Adrenal gland (tissue), 5 donors: ENCODE measurements at regions not wholly inside any gene's neighbourhood (a gene's known extent, or its start where the extent isn't known, plus 50 kb on each side); places are given as distances from the start of the nearest gene placed in this dataset.

Source experiments
- POLR2A ChIP-seq, 2 donors: fragments of 450-650 bp; IDR thresholded peaks; one replicate each; pipeline ENCODE4 v1.6.1; 2017; ENCODE audit warnings: antibody characterized with exemption in 2 of 2, mild to moderate bottlenecking in 2 of 2, moderate library complexity in 1 of 2
- TF ChIP-seq, protein P1 (sequence below), 6 experiments: fragments of 450-650 bp in 4 of 6; fragments of 200-600 bp in 2 of 6; sonication (generic) in 1 of 6; IDR thresholded peaks; 1 replicate in 5 of 6; 2 replicates in 1 of 6; pipeline versions ENCODE4 v1.5.1 to v1.8.0; 2016 to 2021; ENCODE audit warnings: antibody characterized with exemption in 6 of 6, mild to moderate bottlenecking in 2 of 6, moderate library complexity in 1 of 6
- donor health status: DM: no; HTN: no; CAD: no.

DNA sequence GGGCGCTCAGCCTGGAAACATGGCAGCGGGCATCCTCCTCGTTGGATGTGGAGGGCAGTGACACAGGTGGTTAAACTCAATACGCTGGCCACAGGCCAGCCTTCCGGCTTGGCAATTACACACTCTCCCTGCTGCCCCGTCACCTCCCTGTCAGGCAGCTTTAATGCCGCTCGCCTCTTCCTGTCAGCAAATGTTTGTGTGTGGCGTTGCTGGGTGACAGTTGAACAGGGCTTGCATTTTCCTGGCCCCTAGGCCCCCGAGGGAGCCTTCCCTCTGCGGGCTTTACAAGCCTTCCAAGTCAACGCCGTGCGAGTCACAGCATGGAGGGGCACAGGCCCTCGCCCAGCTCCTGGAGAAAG, 620.0 kb downstream of the BCOR start:
- TF ChIP-seq, protein P1, sequence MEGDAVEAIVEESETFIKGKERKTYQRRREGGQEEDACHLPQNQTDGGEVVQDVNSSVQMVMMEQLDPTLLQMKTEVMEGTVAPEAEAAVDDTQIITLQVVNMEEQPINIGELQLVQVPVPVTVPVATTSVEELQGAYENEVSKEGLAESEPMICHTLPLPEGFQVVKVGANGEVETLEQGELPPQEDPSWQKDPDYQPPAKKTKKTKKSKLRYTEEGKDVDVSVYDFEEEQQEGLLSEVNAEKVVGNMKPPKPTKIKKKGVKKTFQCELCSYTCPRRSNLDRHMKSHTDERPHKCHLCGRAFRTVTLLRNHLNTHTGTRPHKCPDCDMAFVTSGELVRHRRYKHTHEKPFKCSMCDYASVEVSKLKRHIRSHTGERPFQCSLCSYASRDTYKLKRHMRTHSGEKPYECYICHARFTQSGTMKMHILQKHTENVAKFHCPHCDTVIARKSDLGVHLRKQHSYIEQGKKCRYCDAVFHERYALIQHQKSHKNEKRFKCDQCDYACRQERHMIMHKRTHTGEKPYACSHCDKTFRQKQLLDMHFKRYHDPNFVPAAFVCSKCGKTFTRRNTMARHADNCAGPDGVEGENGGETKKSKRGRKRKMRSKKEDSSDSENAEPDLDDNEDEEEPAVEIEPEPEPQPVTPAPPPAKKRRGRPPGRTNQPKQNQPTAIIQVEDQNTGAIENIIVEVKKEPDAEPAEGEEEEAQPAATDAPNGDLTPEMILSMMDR (IDR thresholded peaks at IDR 0.05) = no peak
- TF ChIP-seq POLR2A (IDR thresholded peaks at IDR 0.05) = no peak
